ENCODE measurements at regions not wholly inside any gene's neighbourhood (a gene's known extent, or its start where the extent isn't known, plus 50 kb on each side); places are given as distances from the start of the nearest gene placed in this dataset.
"Not testable (repeated sequence)": the region's sequence is repeated elsewhere in the genome, so short reads cannot be mapped to it uniquely, and the experiment has no call there.

- H3K36me3 ChIP-seq (ENCODE audit: control insufficient read depth in 2 of 2, extremely low read depth in 1 of 2, insufficient read depth in 1 of 2, low read length in 1 of 2); DNase-seq; H3K4me3 Mint-ChIP-seq; POLR2A ChIA-PET; H3K36me3 Mint-ChIP-seq; H3K27ac ChIP-seq (ENCODE audit: low read length); CTCF ChIA-PET; H3K9me3 ChIP-seq; H3K9me3 Mint-ChIP-seq; H3K4me1 Mint-ChIP-seq; H3K27me3 ChIP-seq (replicated peaks in 1 of 2; ENCODE audit: control insufficient read depth in 2 of 2, extremely low read depth in 1 of 2, insufficient read depth in 2 of 2, low read length in 1 of 2); ATAC-seq (replicated peaks in 1 of 4); H3K4me3 ChIP-seq (ENCODE audit: control insufficient read depth in 1 of 2, extremely low read depth in 1 of 2, low read length in 1 of 2); H3K4me1 ChIP-seq (ENCODE audit: control insufficient read depth in 1 of 2, extremely low read depth in 1 of 2, insufficient read depth in 2 of 2, low read length in 2 of 2); H3K27ac Mint-ChIP-seq: not testable (repeated sequence)
- peaks cover 7 to 11% of the 10 kb centered on the region in 2 donors for H3K27me3 Mint-ChIP-seq
- WGBS (ENCODE audit: insufficient coverage): 98% methylated on average over 14 of the region's 57 CpGs
Measured at GRCh38 chr2:44067012-44067790, 71.4 kb upstream of the LRPPRC start.

DNA sequence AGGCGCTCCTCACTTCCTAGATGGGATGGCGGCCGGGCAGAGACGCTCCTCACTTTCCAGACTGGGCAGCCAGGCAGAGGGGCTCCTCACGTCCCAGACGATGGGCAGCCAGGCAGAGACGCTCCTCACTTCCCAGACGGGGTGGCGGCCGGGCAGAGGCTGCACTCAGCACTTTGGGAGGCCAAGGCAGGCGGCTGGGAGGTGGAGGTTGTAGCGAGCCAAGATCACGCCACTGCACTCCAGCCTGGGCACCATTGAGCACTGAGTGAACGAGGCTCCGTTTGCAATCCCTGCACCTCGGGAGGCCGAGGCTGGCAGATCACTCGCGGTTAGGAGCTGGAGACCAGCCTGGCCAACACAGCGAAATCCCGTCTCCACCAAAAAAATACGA is 72.0 kb upstream of the LRPPRC start:
- POLR2A ChIA-PET; CTCF ChIA-PET; H3K4me3 ChIP-seq (ENCODE audit: control insufficient read depth in 1 of 2, extremely low read depth in 1 of 2, low read length in 1 of 2); H3K9me3 ChIP-seq; H3K4me1 Mint-ChIP-seq; DNase-seq; H3K27ac Mint-ChIP-seq; H3K9me3 Mint-ChIP-seq; H3K27ac ChIP-seq (ENCODE audit: low read length); H3K36me3 Mint-ChIP-seq; H3K4me1 ChIP-seq (ENCODE audit: control insufficient read depth in 1 of 2, extremely low read depth in 1 of 2, insufficient read depth in 2 of 2, low read length in 2 of 2); H3K27me3 ChIP-seq (replicated peaks in 1 of 2; ENCODE audit: control insufficient read depth in 2 of 2, extremely low read depth in 1 of 2, insufficient read depth in 2 of 2, low read length in 1 of 2); ATAC-seq (replicated peaks in 1 of 4); H3K4me3 Mint-ChIP-seq; H3K36me3 ChIP-seq (ENCODE audit: control insufficient read depth in 2 of 2, extremely low read depth in 1 of 2, insufficient read depth in 1 of 2, low read length in 1 of 2): not testable (repeated sequence)
- peaks cover 7 to 10% of the 10 kb centered on the region in 2 donors for H3K27me3 Mint-ChIP-seq
- 100% methylated on average over 6 of the region's 22 CpGs for WGBS (ENCODE audit: insufficient coverage)

DNA sequence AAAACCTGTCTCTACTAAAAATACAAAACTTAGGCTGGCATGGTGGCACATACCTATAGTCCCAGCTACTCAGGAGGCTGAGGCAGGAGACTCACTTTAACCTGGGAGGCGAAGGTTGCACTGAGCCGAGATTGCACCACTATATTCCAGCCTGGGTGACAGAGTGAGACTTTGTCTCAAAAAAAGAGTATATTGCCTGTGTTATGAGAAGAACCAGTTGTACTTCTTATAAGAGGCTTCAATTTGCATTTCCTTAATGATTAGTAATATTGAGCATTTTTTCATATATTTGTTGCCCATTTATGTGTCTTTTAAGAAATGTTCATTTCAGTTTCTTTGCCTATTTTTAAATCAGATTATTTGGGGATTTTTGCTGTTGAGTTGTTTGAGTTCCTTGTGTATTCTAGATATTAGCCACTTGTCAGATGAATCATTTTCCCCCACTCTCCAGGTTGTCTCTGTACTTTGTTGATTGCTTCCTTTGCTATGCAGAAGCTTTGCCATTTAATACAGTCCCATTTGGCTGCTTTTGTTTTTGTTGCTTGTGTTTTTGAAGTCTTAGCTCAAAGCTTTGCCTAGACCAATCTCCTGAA is 75.8 kb upstream of the LRPPRC start:
- Histone ChIP-seq H3K9me3 (no peaks in the 10 kb centered on the region), H3K27me3 (replicated peaks in 1 of 2; ENCODE audit: control insufficient read depth in 2 of 2, extremely low read depth in 1 of 2, insufficient read depth in 2 of 2, low read length in 1 of 2) (peaks cover 0 to 4% of the 10 kb centered on the region in 2 experiments), H3K4me1 (ENCODE audit: control insufficient read depth in 1 of 2, extremely low read depth in 1 of 2, insufficient read depth in 2 of 2, low read length in 2 of 2) (no peaks in the 10 kb centered on the region), H3K4me3 (ENCODE audit: control insufficient read depth in 1 of 2, extremely low read depth in 1 of 2, low read length in 1 of 2) (no peak overlapping the region), H3K36me3 (ENCODE audit: control insufficient read depth in 2 of 2, extremely low read depth in 1 of 2, insufficient read depth in 1 of 2, low read length in 1 of 2) (no peaks in the 10 kb centered on the region), H3K27ac (ENCODE audit: low read length) (no peak overlapping the region)
- no CpG with 5 or more reads among the region's 2 CpGs for WGBS (ENCODE audit: insufficient coverage)
- DNase-seq: no peak
- peaks cover 0 to 4% (median 2%) of the 10 kb centered on the region in 3 donors for H3K9me3 Mint-ChIP-seq
- no peak overlapping the region for H3K27ac Mint-ChIP-seq
- no peaks in the 10 kb centered on the region for H3K4me1 Mint-ChIP-seq
- no peak overlapping the region for H3K4me3 Mint-ChIP-seq
- POLR2A ChIA-PET: no interaction called here
- H3K27me3 Mint-ChIP-seq: peaks cover 4 to 6% of the 10 kb centered on the region in 2 donors
- CTCF ChIA-PET: interaction anchor here in 1 of 2 donors (0.7 kb wide), 1 partner anchor 17 kb away, joined by 4 read pairs; no protein-coding TSS in a partner anchor
- no peaks in the 10 kb centered on the region for H3K36me3 Mint-ChIP-seq
- no peak for ATAC-seq (replicated peaks in 1 of 4)

DNA sequence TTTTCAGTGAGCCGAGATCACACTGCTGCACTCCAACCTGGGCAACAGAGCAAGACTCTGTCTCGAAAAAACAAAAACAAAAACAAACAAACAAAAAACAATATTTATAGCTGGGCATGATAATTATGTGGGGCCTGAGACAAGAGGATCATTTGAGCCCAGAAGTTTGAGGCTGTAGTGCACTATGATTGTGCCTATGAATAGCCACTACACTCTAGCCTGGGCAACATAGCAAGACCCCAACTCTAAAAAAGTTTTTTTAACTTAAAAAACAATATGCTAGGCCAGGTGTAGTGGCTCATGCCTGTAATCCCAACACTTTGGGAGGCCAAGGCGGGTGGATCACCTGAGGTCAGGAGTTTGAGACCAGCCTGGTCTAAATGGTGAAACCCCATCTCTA is 77.9 kb upstream of the LRPPRC start:
- H3K27ac ChIP-seq (ENCODE audit: low read length); H3K4me1 ChIP-seq (ENCODE audit: control insufficient read depth in 1 of 2, extremely low read depth in 1 of 2, insufficient read depth in 2 of 2, low read length in 2 of 2); H3K36me3 Mint-ChIP-seq; H3K4me1 Mint-ChIP-seq; H3K27me3 ChIP-seq (replicated peaks in 1 of 2; ENCODE audit: control insufficient read depth in 2 of 2, extremely low read depth in 1 of 2, insufficient read depth in 2 of 2, low read length in 1 of 2); ATAC-seq (replicated peaks in 1 of 4); H3K4me3 ChIP-seq (ENCODE audit: control insufficient read depth in 1 of 2, extremely low read depth in 1 of 2, low read length in 1 of 2); DNase-seq; H3K27me3 Mint-ChIP-seq; H3K27ac Mint-ChIP-seq; H3K4me3 Mint-ChIP-seq; H3K9me3 ChIP-seq; CTCF ChIA-PET; H3K9me3 Mint-ChIP-seq; H3K36me3 ChIP-seq (ENCODE audit: control insufficient read depth in 2 of 2, extremely low read depth in 1 of 2, insufficient read depth in 1 of 2, low read length in 1 of 2): not testable (repeated sequence)
- 100% methylated on average over 1 of the region's 3 CpGs for WGBS (ENCODE audit: insufficient coverage)
- POLR2A ChIA-PET: interaction anchor here in 1 of 2 donors (0.5 kb wide), 1 partner anchor 244 kb away, joined by 5 read pairs; no protein-coding TSS in a partner anchor

DNA sequence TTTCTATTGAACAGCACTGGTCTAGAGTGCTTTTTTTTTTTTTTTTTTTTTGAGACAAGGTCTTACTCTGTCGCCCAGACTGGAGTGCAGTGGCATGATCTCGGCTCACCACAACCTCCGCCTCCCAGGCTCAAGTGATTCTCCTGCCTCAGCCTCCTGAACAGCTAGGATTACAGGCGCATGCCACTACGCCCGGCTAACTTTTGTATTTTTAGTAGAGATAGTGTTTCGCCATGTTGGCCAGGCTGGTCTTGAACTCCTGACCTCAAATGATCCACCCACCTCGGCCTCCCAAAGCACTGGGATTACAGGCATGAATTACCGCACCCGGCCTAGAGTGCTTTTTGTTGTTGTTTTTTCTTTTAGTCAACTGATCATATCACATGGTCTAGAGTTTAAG is 79.0 kb upstream of the LRPPRC start:
- CTCF ChIA-PET: interaction anchor here in 1 of 2 donors (0.6 kb wide), 1 partner anchor 126 kb away, joined by 3 read pairs; no protein-coding TSS in a partner anchor
- H3K9me3 Mint-ChIP-seq; H3K4me1 Mint-ChIP-seq; H3K27me3 Mint-ChIP-seq; ATAC-seq (replicated peaks in 1 of 4); H3K9me3 ChIP-seq; H3K4me3 ChIP-seq (ENCODE audit: control insufficient read depth in 1 of 2, extremely low read depth in 1 of 2, low read length in 1 of 2); H3K36me3 ChIP-seq (ENCODE audit: control insufficient read depth in 2 of 2, extremely low read depth in 1 of 2, insufficient read depth in 1 of 2, low read length in 1 of 2); H3K27ac Mint-ChIP-seq; POLR2A ChIA-PET; H3K4me3 Mint-ChIP-seq; H3K36me3 Mint-ChIP-seq; DNase-seq; H3K27me3 ChIP-seq (replicated peaks in 1 of 2; ENCODE audit: control insufficient read depth in 2 of 2, extremely low read depth in 1 of 2, insufficient read depth in 2 of 2, low read length in 1 of 2); H3K4me1 ChIP-seq (ENCODE audit: control insufficient read depth in 1 of 2, extremely low read depth in 1 of 2, insufficient read depth in 2 of 2, low read length in 2 of 2); H3K27ac ChIP-seq (ENCODE audit: low read length): not testable (repeated sequence)
- 100% methylated on average over 3 of the region's 10 CpGs for WGBS (ENCODE audit: insufficient coverage)

DNA sequence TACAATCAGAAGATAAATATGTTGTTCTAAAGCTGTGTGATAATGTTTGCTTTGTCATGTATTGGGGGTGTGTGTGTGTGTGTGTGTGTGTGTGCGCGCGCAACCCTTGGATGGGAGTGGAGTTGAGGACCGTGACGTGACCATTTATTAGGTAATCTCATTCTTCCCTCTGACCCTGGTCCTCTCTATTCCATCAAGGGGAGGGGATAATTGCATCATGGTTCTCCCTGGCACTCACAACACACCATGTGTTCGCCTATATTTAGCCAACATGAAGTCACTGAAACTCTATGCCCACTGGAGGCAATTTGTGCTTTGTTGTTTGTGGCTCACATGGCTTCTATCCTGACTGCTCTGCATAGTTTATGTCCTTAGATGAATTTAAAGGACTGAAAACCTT is 79.8 kb upstream of the LRPPRC start:
- Mint-ChIP-seq H3K27ac (no peak overlapping the region), H3K27me3 (peaks cover 0 to 2% of the 10 kb centered on the region in 2 donors), H3K4me1 (no peaks in the 10 kb centered on the region), H3K9me3 (no peaks in the 10 kb centered on the region), H3K36me3 (no peaks in the 10 kb centered on the region), H3K4me3 (no peak overlapping the region)
- 86% methylated on average over 1 of the region's 6 CpGs for WGBS (ENCODE audit: insufficient coverage)
- CTCF ChIA-PET: no interaction called here
- Histone ChIP-seq H3K27ac (ENCODE audit: low read length) (no peak overlapping the region), H3K9me3 (no peaks in the 10 kb centered on the region), H3K4me3 (ENCODE audit: control insufficient read depth in 1 of 2, extremely low read depth in 1 of 2, low read length in 1 of 2) (no peak overlapping the region), H3K4me1 (ENCODE audit: control insufficient read depth in 1 of 2, extremely low read depth in 1 of 2, insufficient read depth in 2 of 2, low read length in 2 of 2) (no peaks in the 10 kb centered on the region), H3K36me3 (ENCODE audit: control insufficient read depth in 2 of 2, extremely low read depth in 1 of 2, insufficient read depth in 1 of 2, low read length in 1 of 2) (no peaks in the 10 kb centered on the region), H3K27me3 (replicated peaks in 1 of 2; ENCODE audit: control insufficient read depth in 2 of 2, extremely low read depth in 1 of 2, insufficient read depth in 2 of 2, low read length in 1 of 2) (peaks cover 0 to under 1% of the 10 kb centered on the region in 2 experiments)
- DNase-seq: no peak
- no peak for ATAC-seq (replicated peaks in 1 of 4)
- POLR2A ChIA-PET: no interaction called here
